Activated CD8-positive, alpha-beta T cell treated with anti-CD3 and anti-CD28 coated beads for 36 hours (primary cell): ENCODE measurements at regions not wholly inside any gene's neighbourhood (a gene's known extent, or its start where the extent isn't known, plus 50 kb on each side); places are given as distances from the start of the nearest gene placed in this dataset.

Source experiments
- ATAC-seq: fragments of 200-7000 bp; cut with Tn5 transposase; one replicate; pipeline ENCODE4 v1.10.0; 2021; ENCODE audit warnings: mild to moderate bottlenecking, moderate library complexity
- CTCF ChIA-PET: fragments of 350-600 bp; sonication (Branson Sonifier 250); formaldehyde crosslinking; loops from one replicate; lab custom pipeline; 2021; ENCODE audit warnings: antibody characterized with exemption; lab: Charles Lee
- POLR2A ChIA-PET: fragments of 350-600 bp; sonication (Branson Sonifier 250); formaldehyde crosslinking; loops from one replicate; lab custom pipeline; 2021; ENCODE audit warnings: antibody characterized with exemption; lab: Charles Lee
- DNase-seq: peaks from one replicate; pipeline ENCODE4 v3.0.0-alpha.2; 2020
- H3K27ac Mint-ChIP-seq: one replicate; pipeline ENCODE4 v1.8.0; 2021; ENCODE audit warnings: mild to moderate bottlenecking, mixed read lengths
- H3K27me3 Mint-ChIP-seq: one replicate; pipeline ENCODE4 v1.8.0; 2021; ENCODE audit warnings: mixed read lengths
- H3K36me3 Mint-ChIP-seq: one replicate; pipeline ENCODE4 v1.8.0; 2021; ENCODE audit warnings: low read depth, mixed read lengths
- H3K4me1 Mint-ChIP-seq: one replicate; pipeline ENCODE4 v1.8.0; 2021; ENCODE audit warnings: low read depth, mixed read lengths
- H3K4me3 Mint-ChIP-seq: one replicate; pipeline ENCODE4 v1.8.0; 2021; ENCODE audit warnings: mild to moderate bottlenecking, moderate library complexity, mixed read lengths
- H3K9me3 Mint-ChIP-seq: one replicate; pipeline ENCODE4 v1.8.0; 2021; ENCODE audit warnings: mixed read lengths
- intact Hi-C: fragments of 100-400 bp; cut with micrococcal nuclease; formaldehyde crosslinking; loops from one replicate; pipeline ENCODE4 v1.10.0; 2022
- TF ChIP-seq, protein P1 (sequence below): fragments of 200-600 bp; IDR thresholded peaks from one replicate; pipeline ENCODE4 v1.8.0; 2022; ENCODE audit warnings: antibody characterized with exemption, mild to moderate bottlenecking

GRCh38 chr5:126104951-126105350 is 318.3 kb upstream of the GRAMD2B start:
- H3K27ac Mint-ChIP-seq, result no peak overlapping the region
- DNase-seq (no peak), ATAC-seq (no peak)
- no peaks in the 10 kb centered on the region for H3K27me3 Mint-ChIP-seq
- ChIA-PET CTCF (no interaction called here), POLR2A (no interaction called here)
- H3K4me3 Mint-ChIP-seq, result no peak overlapping the region
- H3K4me1 Mint-ChIP-seq, result no peaks in the 10 kb centered on the region
- TF ChIP-seq, protein P1, sequence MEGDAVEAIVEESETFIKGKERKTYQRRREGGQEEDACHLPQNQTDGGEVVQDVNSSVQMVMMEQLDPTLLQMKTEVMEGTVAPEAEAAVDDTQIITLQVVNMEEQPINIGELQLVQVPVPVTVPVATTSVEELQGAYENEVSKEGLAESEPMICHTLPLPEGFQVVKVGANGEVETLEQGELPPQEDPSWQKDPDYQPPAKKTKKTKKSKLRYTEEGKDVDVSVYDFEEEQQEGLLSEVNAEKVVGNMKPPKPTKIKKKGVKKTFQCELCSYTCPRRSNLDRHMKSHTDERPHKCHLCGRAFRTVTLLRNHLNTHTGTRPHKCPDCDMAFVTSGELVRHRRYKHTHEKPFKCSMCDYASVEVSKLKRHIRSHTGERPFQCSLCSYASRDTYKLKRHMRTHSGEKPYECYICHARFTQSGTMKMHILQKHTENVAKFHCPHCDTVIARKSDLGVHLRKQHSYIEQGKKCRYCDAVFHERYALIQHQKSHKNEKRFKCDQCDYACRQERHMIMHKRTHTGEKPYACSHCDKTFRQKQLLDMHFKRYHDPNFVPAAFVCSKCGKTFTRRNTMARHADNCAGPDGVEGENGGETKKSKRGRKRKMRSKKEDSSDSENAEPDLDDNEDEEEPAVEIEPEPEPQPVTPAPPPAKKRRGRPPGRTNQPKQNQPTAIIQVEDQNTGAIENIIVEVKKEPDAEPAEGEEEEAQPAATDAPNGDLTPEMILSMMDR, result no peak
- no peaks in the 10 kb centered on the region for H3K9me3 Mint-ChIP-seq
- no peaks in the 10 kb centered on the region for H3K36me3 Mint-ChIP-seq
- intact Hi-C loops, result no loop called here

DNA sequence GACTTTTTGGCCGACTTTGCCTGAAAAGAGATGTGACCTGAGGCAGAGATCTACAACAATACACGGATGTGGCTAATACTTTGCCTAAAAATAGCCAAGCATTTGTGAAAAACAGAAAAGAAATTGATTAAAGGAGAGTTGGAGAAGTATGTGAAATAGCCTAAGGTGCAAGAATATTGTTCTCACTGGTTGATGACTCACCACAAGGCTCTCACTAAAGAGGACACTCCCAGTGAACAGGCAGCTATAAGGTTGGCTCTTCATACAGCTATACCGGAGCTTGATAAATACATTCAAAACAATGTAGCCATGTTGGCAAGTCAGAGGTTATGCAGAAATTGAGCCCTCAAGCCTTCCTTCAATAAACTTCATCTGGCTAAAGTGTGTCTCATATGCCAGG is 317.2 kb upstream of the GRAMD2B start:
- TF ChIP-seq, protein P1, result no peak
- Mint-ChIP-seq H3K27me3 (no peaks in the 10 kb centered on the region), H3K27ac (no peak overlapping the region), H3K4me3 (no peak overlapping the region), H3K4me1 (no peaks in the 10 kb centered on the region), H3K36me3 (no peaks in the 10 kb centered on the region), H3K9me3 (no peaks in the 10 kb centered on the region)
- POLR2A ChIA-PET, result no interaction called here
- CTCF ChIA-PET, result no interaction called here
- ATAC-seq (no peak), DNase-seq (no peak)
- intact Hi-C loops, result no loop called here

GRCh38 chr5:126107381-126107780 is 315.8 kb upstream of the GRAMD2B start:
- Mint-ChIP-seq H3K27ac (no peak overlapping the region), H3K9me3 (peaks cover 6% of the 10 kb centered on the region), H3K4me3 (no peak overlapping the region), H3K27me3 (no peaks in the 10 kb centered on the region), H3K36me3 (no peaks in the 10 kb centered on the region), H3K4me1 (no peaks in the 10 kb centered on the region)
- POLR2A ChIA-PET, result no interaction called here
- no peak for DNase-seq
- intact Hi-C loops, result no loop called here
- ATAC-seq, result no peak
- TF ChIP-seq, protein P1, result no peak
- CTCF ChIA-PET, result no interaction called here

GRCh38 chr5:126108470-126108869 is 314.7 kb upstream of the GRAMD2B start:
- no peaks in the 10 kb centered on the region for H3K36me3 Mint-ChIP-seq
- ChIA-PET CTCF (no interaction called here), POLR2A (no interaction called here)
- no peak overlapping the region for H3K27ac Mint-ChIP-seq
- H3K27me3 Mint-ChIP-seq, result no peaks in the 10 kb centered on the region
- TF ChIP-seq, protein P1, result no peak
- H3K4me3 Mint-ChIP-seq, result no peak overlapping the region
- DNase-seq, result no peak
- intact Hi-C loops, result no loop called here
- ATAC-seq, result no peak
- H3K4me1 Mint-ChIP-seq, result no peaks in the 10 kb centered on the region
- peaks cover 6% of the 10 kb centered on the region for H3K9me3 Mint-ChIP-seq

DNA sequence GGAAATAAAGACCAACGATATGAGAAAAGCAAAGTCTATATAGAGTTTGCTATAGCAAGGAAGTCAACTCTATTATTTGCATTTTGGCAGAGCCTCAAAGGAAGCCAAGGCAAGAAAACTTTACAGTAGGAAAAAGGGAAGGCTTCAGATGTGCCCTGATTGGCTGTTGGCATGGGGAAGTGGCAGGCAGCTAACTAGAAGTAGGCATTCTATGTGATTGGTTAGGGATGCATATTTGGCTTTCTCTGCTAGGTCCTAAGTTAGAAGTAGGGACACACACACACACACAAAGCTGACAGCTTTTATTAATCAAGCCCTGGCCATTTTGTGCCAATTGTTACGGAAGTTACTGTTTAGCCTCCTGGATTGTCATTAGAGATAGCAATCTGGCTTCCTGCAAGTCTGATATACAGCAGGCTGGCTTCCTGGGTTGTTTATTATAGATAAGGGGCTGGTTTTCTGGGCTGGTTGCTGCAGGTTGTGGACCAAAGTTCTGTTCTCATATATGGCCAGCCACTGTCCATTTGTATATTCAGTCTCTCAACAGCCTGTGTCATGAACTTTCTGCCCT is 308.1 kb upstream of the GRAMD2B start:
- ChIA-PET CTCF (no interaction called here), POLR2A (no interaction called here)
- DNase-seq, result no peak
- Mint-ChIP-seq H3K27me3 (no peaks in the 10 kb centered on the region), H3K36me3 (no peaks in the 10 kb centered on the region), H3K4me1 (no peaks in the 10 kb centered on the region), H3K9me3 (peaks cover 9% of the 10 kb centered on the region), H3K4me3 (no peak overlapping the region), H3K27ac (no peak overlapping the region)
- intact Hi-C loops, result no loop called here
- TF ChIP-seq, protein P1, result no peak
- ATAC-seq, result no peak
